GM12874 (cell line): ENCODE measurements at regions not wholly inside any gene's neighbourhood (a gene's known extent, or its start where the extent isn't known, plus 50 kb on each side); places are given as distances from the start of the nearest gene placed in this dataset.

ENCODE experiments used
- TF ChIP-seq, protein P1 (sequence below): IDR thresholded peaks from 2 replicates; pipeline ENCODE4 v1.5.1; 2011; ENCODE audit warnings: low read depth, mild to moderate bottlenecking, control low read depth, low read length, moderate library complexity; ENCODE audit not compliant: insufficient read depth

DNA sequence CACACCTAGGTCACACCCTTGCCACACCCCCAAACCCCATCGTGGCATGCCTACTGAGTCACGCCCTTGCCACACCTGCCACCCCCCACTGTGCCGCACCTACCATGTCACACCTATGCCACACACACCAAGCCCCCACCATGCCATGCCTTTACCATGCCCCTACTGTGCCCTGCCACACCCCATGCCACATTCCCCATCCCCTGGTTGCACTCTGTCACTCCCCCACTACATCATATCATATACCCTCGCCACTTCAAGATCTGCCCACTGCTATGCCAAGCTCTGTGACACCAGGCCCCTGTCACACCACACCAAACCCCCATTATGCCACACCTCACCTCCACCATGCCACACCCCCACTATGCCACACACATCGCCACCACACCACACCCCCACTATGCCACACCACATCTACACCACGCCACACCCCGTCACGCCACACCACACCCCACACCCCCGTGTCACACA, 101.2 kb downstream of the OLFM1 start:
- TF ChIP-seq, protein P1, sequence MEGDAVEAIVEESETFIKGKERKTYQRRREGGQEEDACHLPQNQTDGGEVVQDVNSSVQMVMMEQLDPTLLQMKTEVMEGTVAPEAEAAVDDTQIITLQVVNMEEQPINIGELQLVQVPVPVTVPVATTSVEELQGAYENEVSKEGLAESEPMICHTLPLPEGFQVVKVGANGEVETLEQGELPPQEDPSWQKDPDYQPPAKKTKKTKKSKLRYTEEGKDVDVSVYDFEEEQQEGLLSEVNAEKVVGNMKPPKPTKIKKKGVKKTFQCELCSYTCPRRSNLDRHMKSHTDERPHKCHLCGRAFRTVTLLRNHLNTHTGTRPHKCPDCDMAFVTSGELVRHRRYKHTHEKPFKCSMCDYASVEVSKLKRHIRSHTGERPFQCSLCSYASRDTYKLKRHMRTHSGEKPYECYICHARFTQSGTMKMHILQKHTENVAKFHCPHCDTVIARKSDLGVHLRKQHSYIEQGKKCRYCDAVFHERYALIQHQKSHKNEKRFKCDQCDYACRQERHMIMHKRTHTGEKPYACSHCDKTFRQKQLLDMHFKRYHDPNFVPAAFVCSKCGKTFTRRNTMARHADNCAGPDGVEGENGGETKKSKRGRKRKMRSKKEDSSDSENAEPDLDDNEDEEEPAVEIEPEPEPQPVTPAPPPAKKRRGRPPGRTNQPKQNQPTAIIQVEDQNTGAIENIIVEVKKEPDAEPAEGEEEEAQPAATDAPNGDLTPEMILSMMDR, result no peak

DNA sequence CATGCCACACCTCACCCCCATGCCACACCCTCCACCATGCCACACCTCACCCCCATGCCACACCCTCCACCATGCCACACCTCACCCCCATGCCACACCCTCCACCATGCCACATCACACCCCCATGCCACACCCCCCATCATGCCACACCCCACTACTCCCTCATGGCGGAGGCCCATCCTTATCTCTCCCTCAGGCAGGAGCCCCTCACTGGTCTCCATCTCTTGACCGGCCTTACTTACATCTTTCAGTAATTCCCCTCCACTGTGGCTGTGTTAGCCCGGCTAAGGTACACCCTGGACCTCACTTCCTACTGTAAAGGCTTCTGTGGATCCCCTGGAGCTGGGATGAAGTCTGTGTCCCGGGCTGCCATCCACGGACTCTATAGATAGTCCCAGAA, 102.0 kb downstream of the OLFM1 start:
- TF ChIP-seq, protein P1, result no peak

DNA sequence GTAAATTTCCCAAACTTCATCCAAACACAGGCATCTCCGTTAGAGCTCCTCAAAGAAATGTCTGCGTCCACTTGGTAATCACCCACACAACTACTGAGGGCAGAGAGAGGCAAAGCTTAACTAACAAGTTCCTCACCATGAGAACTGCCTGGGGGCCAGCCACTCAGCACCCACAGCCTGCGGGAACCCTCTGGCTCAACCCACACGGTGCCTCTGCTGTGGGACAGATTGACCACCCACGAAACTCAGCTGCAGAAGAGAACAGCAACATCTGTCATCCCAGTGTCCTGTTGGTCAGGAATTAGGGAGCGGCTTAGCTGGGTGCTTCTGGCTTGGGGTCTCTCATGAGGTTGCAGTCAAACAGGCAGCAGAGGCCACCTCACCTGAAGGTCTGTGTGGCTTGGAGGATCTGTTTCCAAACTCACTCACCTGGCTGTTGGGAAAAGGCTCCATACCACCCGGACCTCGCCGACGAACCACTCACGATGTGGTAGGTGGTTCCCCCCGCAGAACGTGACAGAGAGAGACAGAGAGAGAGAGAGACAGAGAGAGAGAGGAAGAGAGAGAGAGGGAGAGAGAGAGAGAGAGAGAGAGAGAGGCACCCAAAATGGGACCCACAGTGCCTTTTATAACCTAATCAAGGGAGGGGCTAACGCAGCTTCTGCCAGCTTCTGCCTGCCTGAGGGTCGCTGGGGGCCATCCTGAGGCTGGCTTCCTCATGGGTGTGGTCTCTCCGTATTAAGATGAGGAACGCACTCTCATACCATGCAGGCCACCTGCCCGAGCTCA, 103.5 kb downstream of the OLFM1 start:
- TF ChIP-seq, protein P1, result no peak

DNA sequence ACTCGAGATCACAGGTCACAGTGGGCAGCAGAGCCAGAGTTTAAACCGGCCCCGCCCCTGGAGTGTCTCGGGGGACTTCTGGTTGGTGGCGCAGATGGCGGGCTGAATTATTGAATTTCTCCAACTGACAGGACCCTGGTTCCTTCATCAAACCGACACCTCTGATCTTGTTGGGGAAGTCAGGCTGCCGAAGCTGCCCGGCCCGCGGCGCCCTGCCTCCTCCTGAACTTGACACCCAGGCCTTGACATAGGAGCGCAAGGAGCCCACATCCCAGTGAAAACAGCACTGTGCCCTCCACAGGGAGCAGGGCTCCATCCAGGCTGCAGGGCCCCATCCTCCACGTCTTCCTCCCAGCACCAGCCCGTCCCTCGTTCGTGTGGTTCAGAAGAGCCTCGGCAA, 105.2 kb downstream of the OLFM1 start:
- TF ChIP-seq, protein P1, result no peak

DNA sequence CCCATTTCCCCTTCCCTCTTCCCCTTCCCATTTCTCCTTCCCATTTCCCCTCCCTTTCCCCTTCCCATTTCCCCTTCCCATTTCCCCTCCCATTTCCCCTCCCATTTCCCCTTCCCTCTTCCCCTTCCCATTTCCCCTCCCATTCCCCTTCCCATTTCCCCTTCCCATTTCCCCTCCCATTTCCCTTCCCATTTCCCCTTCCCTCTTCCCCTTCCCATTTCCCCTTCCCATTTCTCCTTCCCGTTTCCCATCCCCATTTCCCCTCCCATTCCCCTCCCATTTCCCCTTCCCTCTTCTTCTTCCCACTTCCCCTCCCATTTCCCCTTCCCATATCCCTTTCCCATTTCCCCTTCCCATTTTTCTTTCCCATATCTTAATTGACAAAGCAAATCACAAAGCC, 109.0 kb downstream of the OLFM1 start:
- TF ChIP-seq, protein P1, result no peak

DNA sequence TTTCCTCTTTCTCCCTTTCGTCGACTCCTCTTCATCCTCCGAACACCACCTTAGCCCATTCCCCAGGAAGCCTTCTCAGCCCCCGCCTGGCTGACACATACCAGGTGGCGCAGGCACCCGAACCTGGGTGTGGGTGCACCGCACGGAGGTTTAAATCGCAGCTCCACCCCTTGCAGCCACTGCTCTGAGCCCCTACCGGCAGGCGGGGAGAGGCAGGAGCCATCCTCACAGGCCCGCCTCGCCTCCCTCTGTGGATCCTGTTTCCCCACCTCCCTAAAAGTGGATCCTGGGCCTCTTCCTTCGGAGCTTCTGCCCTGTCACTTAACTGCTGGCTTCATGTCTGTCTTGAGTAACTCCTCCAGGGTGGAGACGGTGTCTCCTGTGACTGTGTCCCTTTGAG, 110.7 kb downstream of the OLFM1 start:
- TF ChIP-seq, protein P1, result no peak

DNA sequence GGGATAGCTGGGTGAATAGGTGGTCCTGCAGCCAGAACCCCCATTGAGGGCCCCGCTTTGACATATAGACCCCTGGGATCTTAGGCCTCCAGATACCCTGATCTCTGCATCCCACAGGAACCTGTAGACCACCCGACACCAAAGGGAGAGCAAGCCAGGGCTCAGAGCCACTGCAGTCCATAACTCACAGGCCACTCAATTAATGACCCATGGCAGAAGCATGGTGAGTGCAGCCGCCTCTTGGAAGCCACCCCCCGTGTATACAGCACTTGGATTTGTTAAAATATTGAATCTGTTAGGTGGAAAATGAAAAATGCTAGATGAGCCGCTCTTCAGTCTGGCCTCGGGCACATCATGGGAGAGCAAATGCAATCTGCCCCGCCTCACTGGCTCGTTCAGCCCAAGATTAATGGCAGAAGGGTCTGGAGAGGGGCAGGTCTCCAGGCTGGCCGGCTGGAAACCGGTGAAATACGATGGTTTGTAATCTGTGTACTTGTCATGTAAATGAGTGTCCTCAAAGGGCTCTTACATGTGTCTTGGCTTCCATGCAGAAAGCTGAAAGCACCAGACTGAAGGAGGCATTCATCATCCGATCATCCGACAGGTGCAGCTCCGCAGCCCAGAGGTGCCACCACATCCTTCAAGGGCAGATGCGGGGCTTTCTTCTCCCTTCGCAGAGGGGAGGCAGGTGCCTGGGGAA, 111.3 kb downstream of the OLFM1 start:
- TF ChIP-seq, protein P1, result no peak
